Skin epidermis (tissue), 12 donors: ENCODE measurements at regions not wholly inside any gene's neighbourhood (a gene's known extent, or its start where the extent isn't known, plus 50 kb on each side); places are given as distances from the start of the nearest gene placed in this dataset.

Source experiments
- H3K27ac ChIP-seq, 21 experiments: fragments of 200-600 bp; sonication (generic) in 11 of 21; one replicate each; pipeline ENCODE4 v1.5.0; 2020; ENCODE audit warnings: mild to moderate bottlenecking in 3 of 21, inconsistent platforms in 2 of 21, moderate library complexity in 2 of 21
- H3K4me3 ChIP-seq, 7 experiments: fragments of 200-600 bp; sonication (generic) in 2 of 7; one replicate each; pipeline ENCODE4 v1.5.0; 2020; ENCODE audit warnings: inconsistent platforms in 2 of 7, mild to moderate bottlenecking in 2 of 7, moderate library complexity in 1 of 7

- Histone ChIP-seq H3K27ac (no peak overlapping the region), H3K4me3 (no peak overlapping the region)
These were observed 243.6 kb downstream of the NDFIP2 start for GRCh38 chr13:79724348-79725103.

GRCh38 chr13:79723519-79724024 lies 242.6 kb downstream of the NDFIP2 start:
- H3K4me3 ChIP-seq, result no peak overlapping the region
- no peak overlapping the region for H3K27ac ChIP-seq

GRCh38 chr13:79722885-79723445 lies 242.0 kb downstream of the NDFIP2 start:
- Histone ChIP-seq H3K27ac (no peak overlapping the region), H3K4me3 (no peak overlapping the region)

GRCh38 chr13:79716191-79716590 lies 235.2 kb downstream of the NDFIP2 start:
- H3K4me3 ChIP-seq, result no peak overlapping the region
- no peak overlapping the region for H3K27ac ChIP-seq

GRCh38 chr13:79711631-79712030 lies 230.7 kb downstream of the NDFIP2 start:
- no peak overlapping the region for H3K27ac ChIP-seq

GRCh38 chr13:79710376-79710775 lies 229.4 kb downstream of the NDFIP2 start:
- Histone ChIP-seq H3K27ac (no peak overlapping the region), H3K4me3 (no peak overlapping the region)

More at GRCh38 chr13:79711631-79712030, 230.7 kb downstream of the NDFIP2 start:
- no peak overlapping the region for H3K4me3 ChIP-seq

- H3K4me3 ChIP-seq, result no peak overlapping the region
- peak overlapping the region in 2 of 21 experiments; percentile 35 to 61 for H3K27ac ChIP-seq
These were observed 228.5 kb downstream of the NDFIP2 start for GRCh38 chr13:79709471-79709870.

GRCh38 chr13:79703772-79704171 lies 222.8 kb downstream of the NDFIP2 start:
- Histone ChIP-seq H3K4me3 (no peak overlapping the region), H3K27ac (no peak overlapping the region)

- Histone ChIP-seq H3K27ac (no peak overlapping the region), H3K4me3 (no peak overlapping the region)
These were observed 214.8 kb downstream of the NDFIP2 start for GRCh38 chr13:79695754-79696153.

GRCh38 chr13:79692846-79693245 lies 211.9 kb downstream of the NDFIP2 start:
- no peak overlapping the region for H3K27ac ChIP-seq
- no peak overlapping the region for H3K4me3 ChIP-seq

- no peak overlapping the region for H3K4me3 ChIP-seq
- no peak overlapping the region for H3K27ac ChIP-seq
These were observed 210.9 kb downstream of the NDFIP2 start for GRCh38 chr13:79691826-79692225.

GRCh38 chr13:79688741-79689140 lies 207.8 kb downstream of the NDFIP2 start:
- no peak overlapping the region for H3K27ac ChIP-seq

GRCh38 chr13:79686441-79686840 lies 205.5 kb downstream of the NDFIP2 start:
- Histone ChIP-seq H3K4me3 (no peak overlapping the region), H3K27ac (no peak overlapping the region)

More at GRCh38 chr13:79688741-79689140, 207.8 kb downstream of the NDFIP2 start:
- no peak overlapping the region for H3K4me3 ChIP-seq

GRCh38 chr13:79684371-79684770 lies 203.4 kb downstream of the NDFIP2 start:
- H3K4me3 ChIP-seq, result no peak overlapping the region
- H3K27ac ChIP-seq, result no peak overlapping the region

GRCh38 chr13:79682164-79682563 lies 201.2 kb downstream of the NDFIP2 start:
- Histone ChIP-seq H3K27ac (no peak overlapping the region), H3K4me3 (no peak overlapping the region)

- H3K4me3 ChIP-seq, result no peak overlapping the region
- H3K27ac ChIP-seq, result no peak overlapping the region
These were observed 200.1 kb downstream of the NDFIP2 start for GRCh38 chr13:79681069-79681468.

GRCh38 chr13:79680485-79680884 lies 199.5 kb downstream of the NDFIP2 start:
- no peak overlapping the region for H3K4me3 ChIP-seq
- no peak overlapping the region for H3K27ac ChIP-seq

GRCh38 chr13:79679334-79679733 lies 198.4 kb downstream of the NDFIP2 start:
- no peak overlapping the region for H3K4me3 ChIP-seq

GRCh38 chr13:79678100-79678499 lies 197.1 kb downstream of the NDFIP2 start:
- H3K27ac ChIP-seq, result no peak overlapping the region
- H3K4me3 ChIP-seq, result no peak overlapping the region

More at GRCh38 chr13:79679334-79679733, 198.4 kb downstream of the NDFIP2 start:
- no peak overlapping the region for H3K27ac ChIP-seq

- Histone ChIP-seq H3K4me3 (no peak overlapping the region), H3K27ac (peak overlapping the region in 2 of 21 experiments; percentile 11 to 19)
These were observed 195.1 kb downstream of the NDFIP2 start for GRCh38 chr13:79675931-79676660.
